C4-2B (cell line): ENCODE measurements at regions not wholly inside any gene's neighbourhood (a gene's known extent, or its start where the extent isn't known, plus 50 kb on each side); places are given as distances from the start of the nearest gene placed in this dataset.

Experiments used
- CTCF ChIP-seq: fragments of 450-650 bp; conservative IDR thresholded peaks from 2 replicates; pipeline ENCODE4 v1.5.1; 2017; ENCODE audit warnings: mild to moderate bottlenecking
- ZFX ChIP-seq: fragments of 450-650 bp; IDR thresholded peaks from 2 replicates; pipeline ENCODE4 v1.6.1; 2017

GRCh38 chr6:26275663-26276062, 89.3 kb upstream of the BTN3A2 start:
- TF ChIP-seq CTCF, result no peak
- TF ChIP-seq ZFX, result no peak
